Endothelial cell of umbilical vein (primary cell): ENCODE measurements at regions not wholly inside any gene's neighbourhood (a gene's known extent, or its start where the extent isn't known, plus 50 kb on each side); places are given as distances from the start of the nearest gene placed in this dataset.

ENCODE experiments used
- BruUV-seq: library from RNA; stranded (reverse); fragments of 400-500 nt; replicated peaks from 2 replicates; lab custom pipeline; 2021; lab: Mats Ljungman, UMichigan
- CTCF ChIA-PET: fragments of 300-600, 350-600 bp; sonication (Branson Sonifier 250); formaldehyde crosslinking; loops from one replicate; lab custom pipeline; 2021; ENCODE audit warnings: antibody characterized with exemption, inconsistent platforms; lab: Charles Lee
- POLR2A ChIA-PET: fragments of 300-600, 350-600 bp; sonication (Branson Sonifier 250); formaldehyde crosslinking; loops from one replicate; lab custom pipeline; 2021; ENCODE audit warnings: antibody characterized with exemption, inconsistent platforms; lab: Charles Lee
- DNase-seq: peaks from one replicate; pipeline ENCODE4 v3.0.0-alpha.2; 2011; ENCODE audit warnings: low read depth, low spot score
- FAIRE-seq: peaks from 2 replicates; lab custom pipeline; 2011; peaks lifted over from hg19 to GRCh38; lab: Jason Lieb, UNC
- H2AFZ ChIP-seq: 2 replicates; pipeline ENCODE4 v1.6.0; 2012; ENCODE audit warnings: low read depth, low read length, control low read depth, inconsistent platforms
- H3K27ac ChIP-seq: 2 replicates; pipeline ENCODE4 v1.5.1; 2011; ENCODE audit warnings: low read depth, mild to moderate bottlenecking, control low read depth, low read length, moderate library complexity; ENCODE audit not compliant: insufficient read depth
- H3K27me3 ChIP-seq, 2 experiments: 2 replicates each; pipeline versions ENCODE4 v1.6.0 to v1.6.1; 2011; ENCODE audit warnings: low read length in 2 of 2, mixed read lengths in 1 of 2; ENCODE audit not compliant: control insufficient read depth in 2 of 2, insufficient read depth in 2 of 2
- H3K36me3 ChIP-seq, 2 experiments: 2 replicates in 1 of 2; 3 replicates in 1 of 2; pipeline ENCODE4 v1.5.1; 2011; ENCODE audit warnings: low read length in 2 of 2, mild to moderate bottlenecking in 1 of 2, moderate library complexity in 1 of 2; ENCODE audit not compliant: control insufficient read depth in 2 of 2, insufficient read depth in 2 of 2; ENCODE audit errors: extremely low read depth in 1 of 2
- H3K4me1 ChIP-seq: 3 replicates; pipeline ENCODE4 v1.5.1; 2011; ENCODE audit warnings: mild to moderate bottlenecking, low read length; ENCODE audit not compliant: control insufficient read depth, insufficient read depth; ENCODE audit errors: extremely low read depth
- H3K4me2 ChIP-seq: 2 replicates; pipeline ENCODE4 v1.6.1; 2011; ENCODE audit warnings: low read length, control low read depth, mixed read lengths; ENCODE audit not compliant: insufficient read depth
- H3K4me3 ChIP-seq, 3 experiments: fragments of 200-600 bp in 1 of 3; sonication (generic), shearing (Covaris generic) in 1 of 3; replicated peaks in 1 of 3; 2 replicates each; pipeline ENCODE4 v1.5.1; 2011 to 2016; ENCODE audit warnings: control low read depth in 3 of 3, low read length in 3 of 3, mild to moderate bottlenecking in 2 of 3, inconsistent platforms in 1 of 3, low read depth in 1 of 3, moderate library complexity in 1 of 3; ENCODE audit not compliant: insufficient read depth in 1 of 3
- H3K79me2 ChIP-seq: 2 replicates; pipeline ENCODE4 v1.6.0; 2012; ENCODE audit warnings: low read length, inconsistent platforms; ENCODE audit not compliant: control insufficient read depth, insufficient read depth
- H3K9ac ChIP-seq: replicated peaks from 2 replicates; pipeline ENCODE3; 2011; ENCODE audit warnings: low read length, control low read depth; ENCODE audit not compliant: insufficient read depth; ENCODE audit errors: extremely low read depth
- H3K9me1 ChIP-seq: replicated peaks from 3 replicates; pipeline ENCODE4 v1.6.0; 2011; ENCODE audit warnings: mild to moderate bottlenecking, low read length; ENCODE audit not compliant: control insufficient read depth, insufficient read depth; ENCODE audit errors: extremely low read depth
- H3K9me3 ChIP-seq: replicated peaks from 2 replicates; pipeline ENCODE4 v1.5.1; 2012; ENCODE audit warnings: low read length, inconsistent platforms; ENCODE audit not compliant: control insufficient read depth, insufficient read depth
- H4K20me1 ChIP-seq: replicated peaks from 2 replicates; pipeline ENCODE3; 2011; ENCODE audit warnings: mild to moderate bottlenecking, low read length; ENCODE audit not compliant: control insufficient read depth, insufficient read depth; ENCODE audit errors: extremely low read depth
- CTCF ChIP-seq, 2 donors: IDR thresholded peaks; 1 replicate in 1 of 2; 2 replicates in 1 of 2; pipeline ENCODE4 v1.5.1; 2011; ENCODE audit warnings: low read length in 2 of 2, mild to moderate bottlenecking in 2 of 2, moderate library complexity in 2 of 2, control low read depth in 1 of 2, inconsistent platforms in 1 of 2, low read depth in 1 of 2; ENCODE audit not compliant: insufficient read depth in 1 of 2; ENCODE audit errors: extremely low read depth in 1 of 2
- EZH2 ChIP-seq: IDR thresholded peaks from 2 replicates; pipeline ENCODE4 v1.6.1; 2012; ENCODE audit warnings: borderline replicate concordance, low read depth, mild to moderate bottlenecking, moderate library complexity, low read length, inconsistent platforms; ENCODE audit not compliant: severe bottlenecking
- FOS ChIP-seq: IDR thresholded peaks from 2 replicates; pipeline ENCODE4 v1.6.1; 2011; ENCODE audit warnings: mild to moderate bottlenecking, low read length, moderate library complexity, borderline replicate concordance; ENCODE audit not compliant: insufficient read depth
- GATA2 ChIP-seq: IDR thresholded peaks from 2 replicates; pipeline ENCODE4 v1.7.0; 2011; ENCODE audit warnings: low read depth, mild to moderate bottlenecking, moderate library complexity, mixed read lengths, low read length; ENCODE audit not compliant: insufficient read length, insufficient read depth
- JUN ChIP-seq: IDR thresholded peaks from 2 replicates; pipeline ENCODE4 v1.6.1; 2011; ENCODE audit warnings: borderline replicate concordance, low read depth; ENCODE audit not compliant: insufficient read length, insufficient read depth
- MAX ChIP-seq: IDR thresholded peaks from 2 replicates; pipeline ENCODE4 v1.6.1; 2011; ENCODE audit not compliant: insufficient read depth, insufficient read length
- MYC ChIP-seq: IDR thresholded peaks from one replicate; pipeline ENCODE4 v1.6.1; 2011; ENCODE audit warnings: mild to moderate bottlenecking, low read depth, low read length
- POLR2A ChIP-seq: IDR thresholded peaks from 2 replicates; pipeline ENCODE4 v1.6.1; 2012; ENCODE audit warnings: low read depth, mild to moderate bottlenecking, control low read depth, low read length
- POLR2AphosphoS5 ChIP-seq: IDR thresholded peaks from 2 replicates; pipeline ENCODE4 v1.6.1; 2012; ENCODE audit warnings: low read depth, mild to moderate bottlenecking, control low read depth, low read length, moderate library complexity; ENCODE audit not compliant: insufficient read depth
- dilution Hi-C: fragments of 300-500 bp; cut with MboI; formaldehyde crosslinking; loops from one replicate; pipeline ENCODE4 v1.15.0; 2019; ENCODE audit warnings: low sequenced_read_pairs; ENCODE audit not compliant: extremely low pct_ligation_motif_present
- intact Hi-C: fragments of 100-400 bp; cut with micrococcal nuclease; formaldehyde crosslinking; loops from one replicate; pipeline ENCODE4 v1.10.0; 2022

- TF ChIP-seq EZH2, result no peak
- TF ChIP-seq MAX, result no peak
- no peak for TF ChIP-seq GATA2
- no peak for TF ChIP-seq POLR2AphosphoS5
- TF ChIP-seq POLR2A, result no peak
- TF ChIP-seq FOS, result no peak
- TF ChIP-seq JUN, result no peak
- no peak for TF ChIP-seq CTCF (IDR thresholded peaks at IDR 0.05; ENCODE audit: extremely low read depth in 1 of 2, insufficient read depth in 1 of 2, low read depth in 1 of 2, low read length in 2 of 2)
- TF ChIP-seq MYC, result no peak
- Histone ChIP-seq H3K9ac (no peak overlapping the region), H3K4me3 (no peak overlapping the region), H3K4me2 (no peak overlapping the region), H4K20me1 (no peaks in the 10 kb centered on the region), H3K79me2 (no peaks in the 10 kb centered on the region), H3K27ac (no peak overlapping the region), H2AFZ (no peak overlapping the region), H3K36me3 (no peaks in the 10 kb centered on the region), H3K9me1 (no peaks in the 10 kb centered on the region), H3K27me3 (no peaks in the 10 kb centered on the region), H3K4me1 (no peaks in the 10 kb centered on the region), H3K9me3 (no peaks in the 10 kb centered on the region)
- intact Hi-C loops (no loop called here), dilution Hi-C loops (no loop called here)
- POLR2A ChIA-PET, result no interaction called here
- no TSS peak for BruUV-seq
- FAIRE-seq, result no peak
- CTCF ChIA-PET, result no interaction called here
- no peak for DNase-seq
Measured at GRCh38 chr17:27087935-27088766, 205.8 kb upstream of the WSB1 start.
